Activated CD8-positive, alpha-beta memory T cell treated with anti-CD3 and anti-CD28 coated beads, Interleukin-2, amount 50 U/mL, for 24 hours (primary cell): ENCODE measurements at regions not wholly inside any gene's neighbourhood (a gene's known extent, or its start where the extent isn't known, plus 50 kb on each side); places are given as distances from the start of the nearest gene placed in this dataset.

ENCODE experiments used
- DNase-seq: peaks from one replicate; pipeline ENCODE4 v3.0.0-alpha.2; 2020; ENCODE audit errors: extremely low read depth

GRCh38 chr4:14096396-14096965 lies 469.0 kb upstream of the BOD1L1 start:
- no peak for DNase-seq

- DNase-seq, result no peak
Observed at GRCh38 chr4:14100349-14100748, 472.8 kb upstream of the BOD1L1 start.

- DNase-seq, result no peak
Observed at GRCh38 chr4:14110407-14110806, 482.9 kb upstream of the BOD1L1 start.

- no peak for DNase-seq
Observed at GRCh38 chr4:14111730-14112181, 484.2 kb upstream of the BOD1L1 start.

GRCh38 chr4:14115106-14115505 lies 487.6 kb upstream of the BOD1L1 start:
- no peak for DNase-seq

- DNase-seq, result no peak
Observed at GRCh38 chr4:14117575-14118238, 490.2 kb upstream of the BOD1L1 start.

GRCh38 chr4:14124816-14125215 lies 497.3 kb upstream of the BOD1L1 start:
- no peak for DNase-seq

- no peak for DNase-seq
Observed at GRCh38 chr4:14125375-14126129, 498.0 kb upstream of the BOD1L1 start.

GRCh38 chr4:14130551-14130950 lies 503.0 kb upstream of the BOD1L1 start:
- no peak for DNase-seq

GRCh38 chr4:14131335-14131734 lies 503.8 kb upstream of the BOD1L1 start:
- no peak for DNase-seq

- DNase-seq, result no peak
Observed at GRCh38 chr4:14132301-14132700, 504.8 kb upstream of the BOD1L1 start.

- no peak for DNase-seq
Observed at GRCh38 chr4:14138106-14138505, 510.6 kb upstream of the BOD1L1 start.

GRCh38 chr4:14143892-14144291 lies 516.4 kb upstream of the BOD1L1 start:
- no peak for DNase-seq

- DNase-seq, result no peak
Observed at GRCh38 chr4:14149176-14150053, 521.9 kb upstream of the BOD1L1 start.

GRCh38 chr4:14151101-14151500 lies 523.6 kb upstream of the BOD1L1 start:
- DNase-seq, result no peak

GRCh38 chr4:14152834-14153519 lies 525.5 kb upstream of the BOD1L1 start:
- DNase-seq, result no peak

GRCh38 chr4:14155803-14156202 lies 528.3 kb upstream of the BOD1L1 start:
- no peak for DNase-seq

GRCh38 chr4:14157262-14157661 lies 529.7 kb upstream of the BOD1L1 start:
- no peak for DNase-seq

- DNase-seq, result no peak
Observed at GRCh38 chr4:14165222-14165920, 537.8 kb upstream of the BOD1L1 start.

GRCh38 chr4:14167876-14168510 lies 540.5 kb upstream of the BOD1L1 start:
- DNase-seq, result no peak
